ENCODE measurements at regions not wholly inside any gene's neighbourhood (a gene's known extent, or its start where the extent isn't known, plus 50 kb on each side); places are given as distances from the start of the nearest gene placed in this dataset.

DNA sequence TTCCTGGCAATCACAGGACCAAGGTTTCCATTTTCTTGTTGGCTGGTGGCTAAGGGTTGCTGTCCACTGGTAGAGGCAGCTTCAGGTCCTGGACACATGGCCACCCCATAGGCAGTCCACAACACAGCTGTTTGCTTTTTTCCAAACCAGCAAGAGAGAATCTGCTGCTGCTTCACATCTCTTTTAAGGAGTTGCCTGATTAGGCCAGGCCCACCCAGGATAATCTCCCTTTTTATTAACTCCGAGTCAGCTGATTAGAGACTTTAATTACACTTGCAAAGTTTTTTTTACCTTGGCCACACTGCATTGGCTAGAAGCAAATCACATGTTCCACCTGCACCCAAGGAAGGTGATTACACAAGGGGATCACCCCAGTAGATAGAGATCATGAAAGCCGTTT lies 106.6 kb upstream of the IRX6 start:
- TF ChIP-seq, protein P1, sequence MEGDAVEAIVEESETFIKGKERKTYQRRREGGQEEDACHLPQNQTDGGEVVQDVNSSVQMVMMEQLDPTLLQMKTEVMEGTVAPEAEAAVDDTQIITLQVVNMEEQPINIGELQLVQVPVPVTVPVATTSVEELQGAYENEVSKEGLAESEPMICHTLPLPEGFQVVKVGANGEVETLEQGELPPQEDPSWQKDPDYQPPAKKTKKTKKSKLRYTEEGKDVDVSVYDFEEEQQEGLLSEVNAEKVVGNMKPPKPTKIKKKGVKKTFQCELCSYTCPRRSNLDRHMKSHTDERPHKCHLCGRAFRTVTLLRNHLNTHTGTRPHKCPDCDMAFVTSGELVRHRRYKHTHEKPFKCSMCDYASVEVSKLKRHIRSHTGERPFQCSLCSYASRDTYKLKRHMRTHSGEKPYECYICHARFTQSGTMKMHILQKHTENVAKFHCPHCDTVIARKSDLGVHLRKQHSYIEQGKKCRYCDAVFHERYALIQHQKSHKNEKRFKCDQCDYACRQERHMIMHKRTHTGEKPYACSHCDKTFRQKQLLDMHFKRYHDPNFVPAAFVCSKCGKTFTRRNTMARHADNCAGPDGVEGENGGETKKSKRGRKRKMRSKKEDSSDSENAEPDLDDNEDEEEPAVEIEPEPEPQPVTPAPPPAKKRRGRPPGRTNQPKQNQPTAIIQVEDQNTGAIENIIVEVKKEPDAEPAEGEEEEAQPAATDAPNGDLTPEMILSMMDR (IDR thresholded peaks at IDR 0.05; ENCODE audit: low read depth, low read length) = no peak
- DNase-seq (ENCODE audit: extremely low read depth, low read depth) = no peak

DNA sequence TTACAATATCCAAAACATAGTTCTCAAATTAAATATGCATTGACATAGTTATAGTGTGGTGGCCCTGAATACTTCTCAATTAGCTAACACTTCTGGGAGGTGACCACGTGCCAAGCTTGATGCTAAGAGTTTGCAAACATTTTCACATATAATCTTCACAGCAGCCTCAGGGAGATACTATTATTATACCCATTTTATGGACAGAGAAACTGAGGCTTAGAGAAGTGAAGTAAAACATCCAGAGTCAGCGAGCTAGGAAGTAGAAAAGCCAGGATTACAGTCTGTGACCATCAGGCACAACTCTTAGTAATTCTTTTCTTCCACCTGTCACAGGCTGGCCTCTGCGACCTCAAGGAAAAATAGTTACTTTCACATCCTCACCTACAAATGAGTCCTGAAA lies 102.2 kb upstream of the IRX6 start:
- DNase-seq (ENCODE audit: extremely low read depth, low read depth) = no peak
- TF ChIP-seq, protein P1 (IDR thresholded peaks at IDR 0.05; ENCODE audit: low read depth, low read length) = no peak

DNA sequence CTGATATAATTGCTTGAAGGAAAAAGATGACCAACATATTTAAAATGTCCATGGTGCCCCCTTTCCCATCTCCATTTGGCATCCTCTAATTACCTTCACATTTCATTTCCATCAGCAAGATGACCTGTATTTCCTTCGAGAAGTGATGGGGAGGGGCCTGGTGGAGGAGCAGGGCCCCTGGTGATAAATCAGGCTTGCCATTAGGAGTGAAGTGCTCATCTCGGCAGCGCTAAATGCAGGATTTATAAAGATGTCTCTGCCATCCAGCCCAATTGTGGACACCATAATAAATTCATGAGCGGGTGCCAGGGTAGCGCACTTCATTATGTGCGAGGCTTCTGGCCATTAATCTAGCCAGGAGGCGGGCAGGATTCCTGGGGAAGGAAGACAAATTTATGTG lies 101.5 kb upstream of the IRX6 start:
- TF ChIP-seq, protein P1 (IDR thresholded peaks at IDR 0.05; ENCODE audit: low read depth, low read length) = no peak
- DNase-seq (ENCODE audit: extremely low read depth, low read depth) = no peak

DNA sequence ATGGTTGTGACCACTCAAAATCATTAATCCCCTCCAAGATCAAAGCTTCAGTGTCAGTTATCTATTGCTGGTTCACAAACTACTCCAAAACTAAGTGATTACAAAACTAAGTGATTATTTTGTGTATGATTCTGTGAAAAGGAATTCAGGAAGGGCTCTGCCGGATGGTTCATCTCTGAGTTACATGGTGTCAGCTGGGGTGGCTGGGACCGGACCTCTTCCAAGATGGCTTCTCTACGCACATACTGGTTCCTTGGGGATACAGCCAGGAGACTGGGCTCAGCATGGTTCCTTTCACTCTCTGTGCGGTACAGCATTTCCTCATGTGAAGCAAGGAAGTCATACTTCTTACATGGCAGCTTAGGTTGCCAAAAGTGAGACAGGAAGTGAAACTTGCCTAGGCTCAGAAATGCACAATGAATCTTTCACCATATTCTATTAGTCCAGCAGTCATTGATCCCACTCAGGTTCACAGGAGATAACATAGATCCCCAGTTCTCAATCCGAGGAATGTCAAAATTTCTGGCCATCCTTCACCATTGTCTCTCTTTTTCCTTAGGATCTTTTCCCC lies 97.9 kb upstream of the IRX6 start:
- no peak for DNase-seq (ENCODE audit: extremely low read depth, low read depth)
- TF ChIP-seq, protein P1 (IDR thresholded peaks at IDR 0.05; ENCODE audit: low read depth, low read length) = no peak

DNA sequence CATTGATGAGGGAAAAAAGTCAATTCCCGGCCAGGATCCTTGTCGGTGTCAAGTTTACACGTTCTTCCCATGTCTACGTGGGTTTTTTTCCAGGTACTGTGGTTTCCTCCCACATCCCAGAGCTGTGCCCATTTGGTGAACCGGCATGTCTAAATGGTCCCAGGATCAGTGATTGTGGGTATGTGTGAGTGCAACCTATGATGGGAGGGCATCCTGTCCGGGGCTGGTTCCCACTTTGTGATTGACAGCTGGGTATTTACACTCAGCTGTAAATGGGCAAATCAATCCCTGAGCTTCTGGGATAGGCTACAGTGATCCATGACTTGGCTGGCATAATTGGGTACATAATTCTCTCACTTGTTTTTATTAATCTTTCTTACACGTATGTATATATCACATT lies 91.2 kb upstream of the IRX6 start:
- TF ChIP-seq, protein P1 (IDR thresholded peaks at IDR 0.05; ENCODE audit: low read depth, low read length) = no peak
- no peak for DNase-seq (ENCODE audit: extremely low read depth, low read depth)

DNA sequence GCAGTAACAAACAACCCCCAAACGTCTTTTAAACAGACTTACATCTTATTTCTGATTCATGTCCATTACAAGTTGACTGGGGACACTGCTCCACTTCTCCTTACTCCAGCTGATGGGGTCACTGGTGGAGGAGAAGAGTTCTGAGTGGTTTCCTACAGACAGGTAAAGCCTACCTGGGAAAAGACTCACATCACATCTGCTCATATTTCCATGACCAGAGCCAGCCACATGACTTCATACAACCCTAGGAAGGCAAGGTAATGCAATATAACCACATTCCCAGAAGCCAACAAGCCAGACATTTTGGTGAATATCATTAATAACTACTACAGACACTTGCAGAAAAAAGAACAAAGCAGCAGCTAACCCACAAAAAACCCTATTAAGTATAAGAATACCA lies 90.5 kb upstream of the IRX6 start:
- TF ChIP-seq, protein P1 (IDR thresholded peaks at IDR 0.05; ENCODE audit: low read depth, low read length) = no peak

DNA sequence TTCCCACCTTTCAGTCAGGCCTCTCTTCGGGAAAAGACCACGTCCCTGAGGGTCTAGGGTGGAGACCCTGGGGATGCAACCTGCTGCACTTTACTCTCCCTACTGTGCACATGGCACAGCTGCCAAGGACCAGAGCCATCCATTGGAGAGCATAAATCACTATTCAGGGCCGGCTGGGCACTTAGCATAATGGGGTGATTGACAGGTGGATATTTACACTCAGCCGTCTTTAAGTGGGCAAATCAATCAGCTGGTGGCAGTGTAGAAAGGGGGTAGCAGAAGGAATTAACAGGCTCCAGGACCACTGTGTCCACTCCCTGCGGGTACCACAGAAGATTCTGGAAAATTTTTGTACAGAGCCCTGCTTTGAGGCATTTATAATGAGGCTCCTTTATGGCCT lies 87.3 kb upstream of the IRX6 start:
- DNase-seq (ENCODE audit: extremely low read depth, low read depth) = no peak
- TF ChIP-seq, protein P1 (IDR thresholded peaks at IDR 0.05; ENCODE audit: low read depth, low read length) = no peak

More for the DNA sequence above, 90.5 kb upstream of the IRX6 start:
- no peak for DNase-seq (ENCODE audit: extremely low read depth, low read depth)
